Lung (tissue), 11 donors: ENCODE measurements at regions not wholly inside any gene's neighbourhood (a gene's known extent, or its start where the extent isn't known, plus 50 kb on each side); places are given as distances from the start of the nearest gene placed in this dataset.
A peak's percentile ranks its signal among the peaks of the same experiment; 100 is the strongest.

Experiments used
- ATAC-seq: fragments of 200-7000 bp; cut with Tn5 transposase; one replicate; pipeline ENCODE4 v1.9.1; 2020; ENCODE audit warnings: moderate number of reproducible peaks; ENCODE audit not compliant: insufficient read depth, low FRiP score
- DNase-seq, 3 donors: peaks; one replicate each; pipeline ENCODE4 v3.0.0-alpha.2; 2013 to 2017
- H3K27ac ChIP-seq, 2 donors: one replicate each; pipeline ENCODE4 v1.5.1; 2013; ENCODE audit warnings: mild to moderate bottlenecking in 2 of 2, moderate library complexity in 2 of 2, control low read depth in 1 of 2, inconsistent platforms in 1 of 2, low read depth in 1 of 2, low read length in 1 of 2
- H3K27me3 ChIP-seq, 3 donors: one replicate each; pipeline ENCODE4 v1.5.1; 2013; ENCODE audit warnings: low read length in 2 of 3; ENCODE audit not compliant: control insufficient read depth in 3 of 3, insufficient read depth in 3 of 3
- H3K36me3 ChIP-seq, 4 donors: one replicate each; pipeline ENCODE4 v1.5.1; 2013; ENCODE audit warnings: low read length in 4 of 4, mild to moderate bottlenecking in 1 of 4, moderate library complexity in 1 of 4; ENCODE audit not compliant: control insufficient read depth in 4 of 4, insufficient read depth in 4 of 4
- H3K4me1 ChIP-seq, 5 donors: one replicate each; pipeline ENCODE4 v1.5.1; 2013; ENCODE audit warnings: low read length in 5 of 5, mild to moderate bottlenecking in 2 of 5, moderate library complexity in 1 of 5; ENCODE audit not compliant: control insufficient read depth in 5 of 5, insufficient read depth in 5 of 5
- H3K4me3 ChIP-seq: one replicate; pipeline ENCODE4 v1.5.1; 2013; ENCODE audit warnings: mild to moderate bottlenecking, control low read depth, moderate library complexity
- H3K9ac ChIP-seq, 2 donors: one replicate each; pipeline ENCODE4 v1.5.1; 2013; ENCODE audit warnings: low read length in 2 of 2, control low read depth in 1 of 2; ENCODE audit not compliant: insufficient read depth in 1 of 2
- H3K9me3 ChIP-seq, 4 donors: one replicate each; pipeline ENCODE4 v1.5.1; 2013; ENCODE audit warnings: low read length in 3 of 4, mild to moderate bottlenecking in 1 of 4, moderate library complexity in 1 of 4; ENCODE audit not compliant: control insufficient read depth in 4 of 4, insufficient read depth in 3 of 4
- CTCF ChIP-seq: IDR thresholded peaks from 2 replicates; pipeline ENCODE4 v1.5.1; 2012; ENCODE audit warnings: mild to moderate bottlenecking; ENCODE audit errors: control extremely low read depth, extremely low read depth
- WGBS, 2 donors: extraction: QIAGEN DNeasy Blood & Tissue Kit; methylation state at CpG; one replicate each; pipeline ENCODE4 v1.1.7; 2013; 5-methylcytosine and 5-hydroxymethylcytosine counted together
- donor health status: control.
- donor health status: control.
- donor health status: Bipolar disorder and iron deficiency.
- donor health status: healthy.
- donor health status: DM: yes; HTN: yes; CAD: no.

DNA sequence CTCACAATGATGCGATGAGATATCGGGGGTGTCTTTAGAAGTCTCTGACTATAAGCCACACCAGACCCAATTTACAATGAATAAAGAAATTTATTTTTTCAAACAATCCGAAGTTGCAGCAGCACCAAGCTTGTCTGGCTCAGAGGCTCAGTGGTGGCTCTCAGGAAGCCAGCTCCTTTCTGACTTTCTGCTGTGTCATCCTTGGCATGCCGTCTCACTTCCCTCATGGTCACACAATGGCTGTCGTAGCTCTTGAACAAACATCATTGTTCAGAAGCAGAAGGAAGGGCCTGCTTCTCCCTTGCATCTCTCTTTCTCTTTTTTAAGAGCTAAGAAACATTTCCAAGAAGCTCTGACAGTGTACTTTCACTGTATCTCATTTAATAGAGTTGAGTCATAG, 299.0 kb downstream of the DOK5 start:
- H3K9me3 ChIP-seq, result peaks cover 0 to 2% (median 0%) of the 10 kb centered on the region in 4 donors
- H3K36me3 ChIP-seq, result no peaks in the 10 kb centered on the region
- no peak for TF ChIP-seq CTCF
- 59 to 69% methylated on average over 5 of the region's 5 CpGs for WGBS, 2 donors
- no peak overlapping the region for H3K9ac ChIP-seq
- ATAC-seq, result no peak
- no peaks in the 10 kb centered on the region for H3K27me3 ChIP-seq
- no peak overlapping the region for H3K27ac ChIP-seq
- no peaks in the 10 kb centered on the region for H3K4me1 ChIP-seq
- H3K4me3 ChIP-seq, result no peak overlapping the region
- DNase-seq, result no peak

DNA sequence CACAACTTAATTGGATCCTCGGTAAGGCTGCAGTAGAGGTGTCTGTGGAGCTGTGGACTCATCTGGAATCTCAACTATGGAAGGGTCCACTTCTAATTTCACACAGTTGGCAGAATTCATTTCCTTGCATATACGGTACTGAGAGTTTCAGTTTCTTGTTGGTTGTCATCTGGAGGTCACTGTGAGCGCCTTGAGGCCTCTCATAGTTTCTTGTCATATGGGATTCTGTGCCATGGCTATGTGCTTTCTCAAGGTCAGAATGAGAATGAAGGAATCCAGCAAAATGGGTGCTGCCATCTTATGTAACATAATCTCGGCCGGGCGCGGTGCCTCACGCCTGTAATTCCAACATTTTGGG, 298.2 kb downstream of the DOK5 start:
- TF ChIP-seq CTCF, result no peak

DNA sequence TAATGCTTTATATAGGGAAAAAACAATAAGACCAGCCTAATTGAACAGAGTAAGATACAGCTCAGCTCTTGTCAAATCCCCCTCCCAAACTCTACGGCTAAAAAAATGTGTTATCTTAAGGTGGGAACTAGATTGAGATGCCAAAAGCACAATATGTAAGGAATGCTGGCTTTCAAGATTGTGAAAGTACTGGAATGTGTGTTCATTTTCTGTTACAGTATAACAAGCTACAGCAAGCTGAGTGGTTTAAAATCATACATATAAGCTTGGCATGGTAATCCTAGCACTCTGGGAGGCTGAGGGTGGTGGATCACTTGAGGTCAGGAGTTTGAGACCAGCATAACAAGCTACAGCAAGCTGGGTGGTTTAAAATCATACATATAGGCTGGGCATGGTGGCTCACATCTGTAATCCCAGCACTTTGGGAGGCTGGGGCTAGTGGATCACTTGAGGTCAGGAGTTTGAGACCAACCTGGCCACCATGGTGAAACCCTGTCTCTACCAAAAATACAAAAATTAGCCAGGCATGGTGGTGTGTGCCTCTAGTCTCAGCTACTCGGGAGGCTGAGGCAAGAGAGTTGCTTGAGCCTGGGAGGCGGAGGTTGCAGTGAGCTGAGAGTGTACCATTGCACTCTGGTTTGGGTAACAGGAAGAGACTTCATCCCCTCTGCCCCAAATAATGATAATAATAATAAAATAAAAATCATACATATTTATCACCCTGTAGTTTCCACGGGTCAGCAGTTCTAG, 297.7 kb downstream of the DOK5 start:
- Histone ChIP-seq H3K4me1 (no peaks in the 10 kb centered on the region), H3K4me3 (no peak overlapping the region), H3K27me3 (no peaks in the 10 kb centered on the region), H3K27ac (no peak overlapping the region), H3K9me3 (peaks cover 0 to 2% (median 0%) of the 10 kb centered on the region in 4 donors), H3K36me3 (no peaks in the 10 kb centered on the region), H3K9ac (no peak overlapping the region)
- TF ChIP-seq CTCF, result no peak
- DNase-seq (peak in 2 of 3 donors; percentile 26 to 55), ATAC-seq (no peak)
- WGBS, 2 donors, result 79 to 84% methylated on average over 4 of the region's 4 CpGs

More for the DNA sequence above, 298.2 kb downstream of the DOK5 start:
- Histone ChIP-seq H3K27me3 (no peaks in the 10 kb centered on the region), H3K9me3 (peaks cover 0 to 2% (median 0%) of the 10 kb centered on the region in 4 donors), H3K4me3 (no peak overlapping the region), H3K27ac (no peak overlapping the region), H3K4me1 (no peaks in the 10 kb centered on the region), H3K9ac (no peak overlapping the region), H3K36me3 (no peaks in the 10 kb centered on the region)
- ATAC-seq (no peak), DNase-seq (no peak)
- WGBS, 2 donors, result 90 to 94% methylated on average over 8 of the region's 8 CpGs

DNA sequence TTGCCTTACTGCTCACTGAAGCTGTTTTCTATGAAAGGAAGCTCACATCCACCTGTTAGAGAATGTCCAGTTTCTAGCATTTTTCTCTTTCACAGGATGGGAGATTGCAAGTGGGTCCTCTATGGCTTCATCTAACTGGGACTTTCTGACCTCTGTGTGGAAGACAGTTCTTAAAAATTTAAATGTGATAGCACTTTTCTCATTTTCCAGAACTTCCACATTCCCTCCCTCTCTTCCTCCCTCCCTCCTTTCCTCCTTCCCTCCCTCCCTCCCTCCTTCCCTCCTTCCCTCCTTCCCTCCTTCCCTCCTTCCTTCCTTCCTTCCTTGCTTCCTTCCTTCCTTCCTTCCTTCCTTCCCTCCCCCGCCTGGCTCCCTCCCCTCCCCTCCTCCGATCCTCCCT, 291.1 kb downstream of the DOK5 start:
- no peaks in the 10 kb centered on the region for H3K27me3 ChIP-seq
- H3K27ac ChIP-seq, result no peak overlapping the region
- WGBS, 2 donors, result 72 to 81% methylated on average over 2 of the region's 2 CpGs
- DNase-seq (no peak), ATAC-seq (no peak)
- H3K36me3 ChIP-seq, result no peaks in the 10 kb centered on the region
- H3K4me1 ChIP-seq, result no peaks in the 10 kb centered on the region
- H3K4me3 ChIP-seq, result no peak overlapping the region
- no peaks in the 10 kb centered on the region for H3K9me3 ChIP-seq
- no peak for TF ChIP-seq CTCF
- H3K9ac ChIP-seq, result no peak overlapping the region
